ENCODE measurements at regions not wholly inside any gene's neighbourhood (a gene's known extent, or its start where the extent isn't known, plus 50 kb on each side); places are given as distances from the start of the nearest gene placed in this dataset.

DNA sequence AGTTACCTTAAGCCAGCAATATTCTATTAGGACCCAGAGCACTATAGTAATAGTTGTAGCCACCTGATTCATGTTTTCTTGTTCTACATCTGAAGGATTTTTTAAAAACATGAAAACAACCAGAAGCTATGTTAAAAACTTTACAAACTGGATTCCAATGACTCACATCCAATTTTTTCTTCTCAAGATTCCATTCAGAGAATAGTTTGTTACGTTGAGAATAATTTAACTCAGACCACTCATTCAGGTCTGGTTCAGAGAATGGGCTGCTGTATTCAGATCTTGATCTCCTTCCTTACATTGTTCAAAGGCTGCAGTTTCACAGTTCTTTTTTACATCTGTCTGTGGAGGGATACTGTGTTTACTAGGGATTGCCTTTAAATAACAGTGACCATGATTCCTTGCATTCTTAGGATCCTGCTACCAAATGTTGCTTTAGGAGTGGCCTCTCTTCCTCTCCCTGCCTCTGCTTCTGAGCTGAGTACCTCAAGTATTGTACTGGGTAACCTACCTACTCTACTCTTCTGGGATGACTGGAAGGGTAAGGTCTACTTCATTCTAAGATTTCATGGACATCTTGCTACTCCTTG is 448.0 kb upstream of the FBXO33 start:
- H3K4me1 Mint-ChIP-seq, result no peaks in the 10 kb centered on the region
- H3K4me1 ChIP-seq (ENCODE audit: control insufficient read depth, insufficient read depth, low read length), result no peaks in the 10 kb centered on the region
- H3K27me3 ChIP-seq (ENCODE audit: control insufficient read depth, insufficient read depth, low read length, poor library complexity, severe bottlenecking), result no peaks in the 10 kb centered on the region
- H3K27me3 Mint-ChIP-seq (ENCODE audit: insufficient read depth), result peaks cover 13% of the 10 kb centered on the region
- H3K27ac Mint-ChIP-seq, result no peak overlapping the region
- H3K4me3 Mint-ChIP-seq, result no peak overlapping the region
- no peak overlapping the region for H3K4me3 ChIP-seq (ENCODE audit: low read length)
- 100% methylated on average over 1 of the region's 1 CpG for WGBS, 2 experiments (ENCODE audit: insufficient coverage in 1 of 2, insufficient read length in 1 of 2)
- DNase-seq, result no peak
- H3K9me3 ChIP-seq (ENCODE audit: control insufficient read depth, low read length), result no peaks in the 10 kb centered on the region
- H3K36me3 ChIP-seq (ENCODE audit: control insufficient read depth, insufficient read depth, low read length), result no peaks in the 10 kb centered on the region
- H3K9me3 Mint-ChIP-seq, result no peaks in the 10 kb centered on the region
- no peak overlapping the region for H3K27ac ChIP-seq (ENCODE audit: low read depth, low read length)
- TF ChIP-seq, protein P1, sequence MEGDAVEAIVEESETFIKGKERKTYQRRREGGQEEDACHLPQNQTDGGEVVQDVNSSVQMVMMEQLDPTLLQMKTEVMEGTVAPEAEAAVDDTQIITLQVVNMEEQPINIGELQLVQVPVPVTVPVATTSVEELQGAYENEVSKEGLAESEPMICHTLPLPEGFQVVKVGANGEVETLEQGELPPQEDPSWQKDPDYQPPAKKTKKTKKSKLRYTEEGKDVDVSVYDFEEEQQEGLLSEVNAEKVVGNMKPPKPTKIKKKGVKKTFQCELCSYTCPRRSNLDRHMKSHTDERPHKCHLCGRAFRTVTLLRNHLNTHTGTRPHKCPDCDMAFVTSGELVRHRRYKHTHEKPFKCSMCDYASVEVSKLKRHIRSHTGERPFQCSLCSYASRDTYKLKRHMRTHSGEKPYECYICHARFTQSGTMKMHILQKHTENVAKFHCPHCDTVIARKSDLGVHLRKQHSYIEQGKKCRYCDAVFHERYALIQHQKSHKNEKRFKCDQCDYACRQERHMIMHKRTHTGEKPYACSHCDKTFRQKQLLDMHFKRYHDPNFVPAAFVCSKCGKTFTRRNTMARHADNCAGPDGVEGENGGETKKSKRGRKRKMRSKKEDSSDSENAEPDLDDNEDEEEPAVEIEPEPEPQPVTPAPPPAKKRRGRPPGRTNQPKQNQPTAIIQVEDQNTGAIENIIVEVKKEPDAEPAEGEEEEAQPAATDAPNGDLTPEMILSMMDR (conservative IDR thresholded peaks at IDR 0.05), result no peak
- no peak overlapping the region for H3K9ac ChIP-seq (ENCODE audit: extremely low read depth, low read length, poor library complexity, severe bottlenecking)
- no peaks in the 10 kb centered on the region for H3K36me3 Mint-ChIP-seq (ENCODE audit: low read depth)

DNA sequence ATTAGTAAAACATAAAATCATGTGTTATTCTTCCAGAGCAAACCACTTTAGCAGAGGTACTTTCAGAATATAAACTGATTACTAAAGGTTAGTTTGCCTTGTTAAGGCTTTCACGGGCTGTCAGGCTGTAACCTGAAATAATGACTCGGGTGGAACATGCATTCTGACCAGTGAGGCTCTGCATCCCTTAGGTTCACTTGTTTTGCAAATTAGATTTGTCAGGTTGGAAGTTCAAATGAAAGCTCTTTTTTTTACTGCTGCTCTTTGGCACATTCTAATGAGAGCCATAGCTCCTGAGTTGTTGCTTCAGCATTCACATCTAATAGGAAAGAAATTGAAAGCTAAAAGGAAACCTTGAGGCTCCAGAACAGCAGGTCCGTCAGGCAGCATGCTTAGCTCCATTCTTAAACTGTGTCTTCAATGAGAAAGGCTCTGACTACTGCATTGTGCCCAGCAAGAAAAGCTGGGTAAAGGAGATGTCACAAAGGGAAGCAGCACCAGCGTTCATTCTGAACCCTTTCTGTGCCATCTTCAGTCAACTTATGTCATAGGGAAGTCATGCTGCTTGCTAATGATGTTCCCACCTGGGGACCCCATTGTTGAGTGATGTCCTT is 445.5 kb upstream of the FBXO33 start:
- peaks cover 9% of the 10 kb centered on the region for H3K9me3 ChIP-seq (ENCODE audit: control insufficient read depth, low read length)
- H3K4me3 Mint-ChIP-seq, result no peak overlapping the region
- no peak overlapping the region for H3K4me3 ChIP-seq (ENCODE audit: low read length)

DNA sequence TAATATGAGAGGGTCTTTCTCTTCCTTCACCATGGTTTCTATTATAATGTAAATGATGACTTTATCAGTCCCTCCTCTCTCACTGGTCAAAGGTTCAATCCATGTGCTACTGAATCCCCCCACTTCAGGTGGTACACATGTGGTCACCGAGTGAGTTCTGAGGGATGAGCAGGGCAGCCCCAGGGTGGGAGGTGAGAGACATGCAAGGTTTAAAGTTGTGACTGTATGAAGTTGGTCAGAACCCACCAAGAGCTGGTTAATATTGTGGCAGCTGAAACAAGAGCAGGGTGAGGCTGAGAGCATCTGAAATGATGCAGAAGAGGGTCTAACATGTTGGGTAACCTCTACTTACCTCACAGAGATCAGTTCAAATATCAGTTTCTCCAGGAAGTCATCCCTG is 444.7 kb upstream of the FBXO33 start:
- Mint-ChIP-seq H3K4me1 (peaks cover 13% of the 10 kb centered on the region), H3K27ac (no peak overlapping the region), H3K36me3 (ENCODE audit: low read depth) (no peaks in the 10 kb centered on the region), H3K27me3 (ENCODE audit: insufficient read depth) (peaks cover 14% of the 10 kb centered on the region), H3K4me3 (no peak overlapping the region), H3K9me3 (peaks cover 11% of the 10 kb centered on the region)
- TF ChIP-seq, protein P1 (conservative IDR thresholded peaks at IDR 0.05), result no peak
- H3K36me3 ChIP-seq (ENCODE audit: control insufficient read depth, insufficient read depth, low read length), result no peaks in the 10 kb centered on the region
- no peak overlapping the region for H3K4me3 ChIP-seq (ENCODE audit: low read length)
- no peak overlapping the region for H3K9ac ChIP-seq (ENCODE audit: extremely low read depth, low read length, poor library complexity, severe bottlenecking)
- 93% methylated on average over 1 of the region's 1 CpG; no CpG with 5 or more reads in 1 of the 2 experiments for WGBS, 2 experiments (ENCODE audit: insufficient coverage in 1 of 2, insufficient read length in 1 of 2)
- DNase-seq, result no peak
- no peak overlapping the region for H3K27ac ChIP-seq (ENCODE audit: low read depth, low read length)
- H3K9me3 ChIP-seq (ENCODE audit: control insufficient read depth, low read length), result peaks cover 17% of the 10 kb centered on the region
- H3K4me1 ChIP-seq (ENCODE audit: control insufficient read depth, insufficient read depth, low read length), result no peaks in the 10 kb centered on the region
- H3K27me3 ChIP-seq (ENCODE audit: control insufficient read depth, insufficient read depth, low read length, poor library complexity, severe bottlenecking), result no peaks in the 10 kb centered on the region

More for the DNA sequence above, 445.5 kb upstream of the FBXO33 start:
- WGBS, 2 experiments (ENCODE audit: insufficient coverage in 1 of 2, insufficient read length in 1 of 2), result 68 to 76% methylated on average over 4 of the region's 4 CpGs
- no peak for DNase-seq
- Mint-ChIP-seq H3K9me3 (peaks cover 5% of the 10 kb centered on the region), H3K4me1 (peaks cover 13% of the 10 kb centered on the region), H3K36me3 (ENCODE audit: low read depth) (no peaks in the 10 kb centered on the region), H3K27me3 (ENCODE audit: insufficient read depth) (peaks cover 14% of the 10 kb centered on the region), H3K27ac (no peak overlapping the region)
- TF ChIP-seq, protein P1 (conservative IDR thresholded peaks at IDR 0.05), result no peak
- no peaks in the 10 kb centered on the region for H3K36me3 ChIP-seq (ENCODE audit: control insufficient read depth, insufficient read depth, low read length)
- H3K4me1 ChIP-seq (ENCODE audit: control insufficient read depth, insufficient read depth, low read length), result no peaks in the 10 kb centered on the region
- no peaks in the 10 kb centered on the region for H3K27me3 ChIP-seq (ENCODE audit: control insufficient read depth, insufficient read depth, low read length, poor library complexity, severe bottlenecking)
- H3K9ac ChIP-seq (ENCODE audit: extremely low read depth, low read length, poor library complexity, severe bottlenecking), result no peak overlapping the region
- no peak overlapping the region for H3K27ac ChIP-seq (ENCODE audit: low read depth, low read length)
